Liver (tissue), 8 donors: ENCODE measurements at regions not wholly inside any gene's neighbourhood (a gene's known extent, or its start where the extent isn't known, plus 50 kb on each side); places are given as distances from the start of the nearest gene placed in this dataset.

ENCODE experiments used
- DNase-seq: peaks from one replicate; pipeline ENCODE4 v3.0.0-alpha.2; 2017; ENCODE audit warnings: low spot score
- H3K27ac ChIP-seq, 2 donors: one replicate each; pipeline ENCODE4 v1.7.0; 2013; ENCODE audit warnings: inconsistent platforms in 2 of 2, low read length in 2 of 2, control low read depth in 1 of 2, low read depth in 1 of 2, mild to moderate bottlenecking in 1 of 2
- H3K27me3 ChIP-seq, 4 donors: one replicate each; pipeline versions ENCODE4 v1.6.1 to v1.7.0; 2013; ENCODE audit warnings: low read length in 3 of 4, inconsistent platforms in 1 of 4, mild to moderate bottlenecking in 1 of 4, moderate library complexity in 1 of 4; ENCODE audit not compliant: control insufficient read depth in 4 of 4, insufficient read depth in 4 of 4
- H3K36me3 ChIP-seq, 4 donors: one replicate each; pipeline versions ENCODE4 v1.6.1 to v1.7.0; 2013; ENCODE audit warnings: low read length in 3 of 4, mild to moderate bottlenecking in 3 of 4, low read depth in 1 of 4, moderate library complexity in 1 of 4; ENCODE audit not compliant: control insufficient read depth in 4 of 4, insufficient read depth in 3 of 4
- H3K4me1 ChIP-seq, 4 donors: one replicate each; pipeline versions ENCODE4 v1.6.1 to v1.7.0; 2013; ENCODE audit warnings: low read length in 3 of 4, mild to moderate bottlenecking in 3 of 4, moderate library complexity in 1 of 4; ENCODE audit not compliant: control insufficient read depth in 4 of 4, insufficient read depth in 4 of 4
- H3K4me3 ChIP-seq, 3 donors: one replicate each; pipeline versions ENCODE4 v1.6.1 to v1.7.0; 2013; ENCODE audit warnings: low read length in 3 of 3, control low read depth in 1 of 3, low read depth in 1 of 3, mild to moderate bottlenecking in 1 of 3
- H3K9ac ChIP-seq, 2 donors: one replicate each; pipeline ENCODE4 v1.7.0; 2013; ENCODE audit warnings: low read length in 2 of 2, mild to moderate bottlenecking in 2 of 2, moderate library complexity in 2 of 2, control low read depth in 1 of 2, low read depth in 1 of 2
- H3K9me3 ChIP-seq, 4 donors: one replicate each; pipeline versions ENCODE4 v1.6.1 to v1.7.0; 2013; ENCODE audit warnings: low read length in 3 of 4; ENCODE audit not compliant: control insufficient read depth in 4 of 4
- EGR1 ChIP-seq, 2 donors: IDR thresholded peaks; 2 replicates each; pipeline ENCODE4 v1.6.1; 2016 to 2018; ENCODE audit warnings: antibody characterized with exemption in 2 of 2, low read depth in 2 of 2
- FOXA1 ChIP-seq: IDR thresholded peaks from 2 replicates; pipeline ENCODE4 v1.6.1; 2016; ENCODE audit warnings: antibody characterized with exemption
- FOXA2 ChIP-seq: IDR thresholded peaks from 2 replicates; pipeline ENCODE4 v1.6.1; 2016; ENCODE audit warnings: antibody characterized with exemption
- GABPA ChIP-seq, 2 donors: IDR thresholded peaks in 1 of 2; conservative IDR thresholded peaks in 1 of 2; 2 replicates each; pipeline ENCODE4 v1.6.1; 2016; ENCODE audit warnings: antibody characterized with exemption in 2 of 2, mild to moderate bottlenecking in 1 of 2, moderate library complexity in 1 of 2
- HNF4A ChIP-seq, 2 donors: conservative IDR thresholded peaks; 2 replicates each; pipeline ENCODE4 v1.6.1; 2016; ENCODE audit warnings: antibody characterized with exemption in 2 of 2, mild to moderate bottlenecking in 2 of 2
- HNF4G ChIP-seq: IDR thresholded peaks from 2 replicates; pipeline ENCODE4 v1.6.1; 2016; ENCODE audit warnings: antibody characterized with exemption
- JUND ChIP-seq, 2 donors: IDR thresholded peaks; 2 replicates each; pipeline ENCODE4 v1.6.1; 2016; ENCODE audit warnings: antibody characterized with exemption in 2 of 2
- NR2F2 ChIP-seq: IDR thresholded peaks from 2 replicates; pipeline ENCODE4 v1.6.1; 2016; ENCODE audit warnings: antibody characterized with exemption
- RAD21 ChIP-seq, 2 donors: IDR thresholded peaks; 2 replicates each; pipeline ENCODE4 v1.6.1; 2016; ENCODE audit warnings: antibody characterized with exemption in 2 of 2, mild to moderate bottlenecking in 2 of 2
- RXRA ChIP-seq, 2 donors: IDR thresholded peaks; 2 replicates each; pipeline ENCODE4 v1.6.1; 2017 to 2018; ENCODE audit warnings: antibody characterized with exemption in 2 of 2, mild to moderate bottlenecking in 1 of 2
- SP1 ChIP-seq: IDR thresholded peaks from 2 replicates; pipeline ENCODE4 v1.6.1; 2018; ENCODE audit warnings: antibody characterized with exemption, mild to moderate bottlenecking
- TAF1 ChIP-seq: conservative IDR thresholded peaks from 2 replicates; pipeline ENCODE4 v1.6.1; 2016; ENCODE audit warnings: antibody characterized with exemption, mild to moderate bottlenecking
- YY1 ChIP-seq: IDR thresholded peaks from 2 replicates; pipeline ENCODE4 v1.6.1; 2016; ENCODE audit warnings: antibody characterized with exemption, mild to moderate bottlenecking
- WGBS: extraction: QIAGEN DNeasy Blood & Tissue Kit; methylation state at CpG from one replicate; pipeline ENCODE4 v1.1.7; 2013; 5-methylcytosine and 5-hydroxymethylcytosine counted together
- TF ChIP-seq, protein P1 (sequence below): fragments of 150-350 bp; IDR thresholded peaks from 2 replicates; pipeline ENCODE4 v1.5.1; 2017; ENCODE audit warnings: improper control_type of control experiment, low read depth, low read length; ENCODE audit not compliant: missing input control
- TF ChIP-seq, protein P2 (sequence below): IDR thresholded peaks from 2 replicates; pipeline ENCODE4 v1.6.1; 2016; ENCODE audit warnings: antibody characterized with exemption, mild to moderate bottlenecking
- TF ChIP-seq, protein P3 (sequence below): IDR thresholded peaks from 2 replicates; pipeline ENCODE4 v1.6.1; 2016; ENCODE audit warnings: antibody characterized with exemption
- TF ChIP-seq, protein P4 (sequence below): IDR thresholded peaks from 2 replicates; pipeline ENCODE4 v1.6.1; 2016; ENCODE audit warnings: antibody characterized with exemption
- TF ChIP-seq, protein P5 (sequence below): IDR thresholded peaks from 2 replicates; pipeline ENCODE4 v1.6.1; 2016; ENCODE audit warnings: antibody characterized with exemption
- donor health status: healthy.
- donor health status: healthy.
- donor health status: healthy.
- donor health status: healthy.
- donor health status: healthy.

DNA sequence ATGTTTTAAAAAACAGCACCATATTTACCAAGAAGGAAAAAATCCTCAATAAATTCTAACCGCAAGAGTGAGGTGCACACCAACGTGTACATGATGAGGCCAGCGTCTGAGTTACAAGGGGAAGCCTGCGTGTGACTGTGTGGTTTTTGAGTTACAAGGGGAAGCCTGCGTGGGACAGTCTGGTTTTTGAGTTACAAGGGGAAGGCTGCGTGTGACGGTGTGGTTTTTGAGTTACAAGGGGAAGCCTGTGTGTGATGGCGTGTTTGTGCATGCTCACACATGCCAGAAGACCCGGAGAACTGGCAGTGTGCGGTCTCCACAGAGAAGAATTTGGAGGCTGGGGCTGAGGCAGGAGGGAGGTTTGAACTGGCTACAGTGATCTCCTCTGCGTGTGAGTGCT lies 1376.4 kb downstream of the TBC1D22A start:
- Histone ChIP-seq H3K9ac (no peak overlapping the region), H3K9me3 (peaks cover 0 to 2% (median 0%) of the 10 kb centered on the region in 4 donors), H3K27me3 (peaks cover 0 to 2% (median 0%) of the 10 kb centered on the region in 4 donors), H3K36me3 (no peaks in the 10 kb centered on the region), H3K4me3 (no peak overlapping the region), H3K4me1 (no peaks in the 10 kb centered on the region), H3K27ac (no peak overlapping the region)
- no peak for TF ChIP-seq RXRA (IDR thresholded peaks at IDR 0.05)
- TF ChIP-seq HNF4G: no peak
- no peak for TF ChIP-seq FOXA1
- no peak for TF ChIP-seq RAD21 (IDR thresholded peaks at IDR 0.05)
- DNase-seq: no peak
- 68% methylated on average over 11 of the region's 11 CpGs for WGBS

DNA sequence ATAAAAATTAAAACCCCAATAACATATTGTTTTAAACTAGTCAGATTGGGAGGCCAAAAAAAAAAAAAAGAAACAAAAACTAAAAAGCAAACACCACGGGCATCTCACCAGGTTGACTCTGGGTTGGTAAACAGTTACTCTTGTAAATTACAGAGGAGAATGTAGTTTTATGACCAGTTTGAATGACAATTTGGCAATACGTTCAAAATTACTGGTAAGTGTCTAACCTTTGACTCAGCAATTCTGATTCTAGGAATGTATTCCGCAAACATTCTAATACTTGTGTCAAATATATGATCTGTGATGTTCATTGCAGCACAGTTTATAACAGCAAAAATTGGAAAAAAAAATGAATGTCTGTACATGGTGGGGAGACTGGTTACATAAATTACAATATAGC lies 1376.0 kb downstream of the TBC1D22A start:
- WGBS: 59% methylated on average over 3 of the region's 3 CpGs
- no peak for DNase-seq
- H3K9me3 ChIP-seq: peaks cover 0 to 2% (median 0%) of the 10 kb centered on the region in 4 donors

More for the DNA sequence above, 1376.0 kb downstream of the TBC1D22A start:
- H3K36me3 ChIP-seq: no peaks in the 10 kb centered on the region
- H3K4me3 ChIP-seq: no peak overlapping the region
- H3K27ac ChIP-seq: no peak overlapping the region
- no peaks in the 10 kb centered on the region for H3K27me3 ChIP-seq
- TF ChIP-seq EGR1 (IDR thresholded peaks at IDR 0.05; ENCODE audit: low read depth in 2 of 2) (no peak), GABPA (IDR thresholded peaks at IDR 0.05 in 1 of 2, conservative IDR thresholded peaks at IDR 0.05 in 1 of 2) (no peak), JUND (IDR thresholded peaks at IDR 0.05) (no peak), SP1 (no peak), YY1 (no peak), TAF1 (no peak), NR2F2 (no peak), HNF4A (conservative IDR thresholded peaks at IDR 0.05) (no peak), FOXA1 (no peak), FOXA2 (no peak), RXRA (IDR thresholded peaks at IDR 0.05) (no peak), HNF4G (no peak), RAD21 (IDR thresholded peaks at IDR 0.05) (no peak)
- TF ChIP-seq, protein P1, sequence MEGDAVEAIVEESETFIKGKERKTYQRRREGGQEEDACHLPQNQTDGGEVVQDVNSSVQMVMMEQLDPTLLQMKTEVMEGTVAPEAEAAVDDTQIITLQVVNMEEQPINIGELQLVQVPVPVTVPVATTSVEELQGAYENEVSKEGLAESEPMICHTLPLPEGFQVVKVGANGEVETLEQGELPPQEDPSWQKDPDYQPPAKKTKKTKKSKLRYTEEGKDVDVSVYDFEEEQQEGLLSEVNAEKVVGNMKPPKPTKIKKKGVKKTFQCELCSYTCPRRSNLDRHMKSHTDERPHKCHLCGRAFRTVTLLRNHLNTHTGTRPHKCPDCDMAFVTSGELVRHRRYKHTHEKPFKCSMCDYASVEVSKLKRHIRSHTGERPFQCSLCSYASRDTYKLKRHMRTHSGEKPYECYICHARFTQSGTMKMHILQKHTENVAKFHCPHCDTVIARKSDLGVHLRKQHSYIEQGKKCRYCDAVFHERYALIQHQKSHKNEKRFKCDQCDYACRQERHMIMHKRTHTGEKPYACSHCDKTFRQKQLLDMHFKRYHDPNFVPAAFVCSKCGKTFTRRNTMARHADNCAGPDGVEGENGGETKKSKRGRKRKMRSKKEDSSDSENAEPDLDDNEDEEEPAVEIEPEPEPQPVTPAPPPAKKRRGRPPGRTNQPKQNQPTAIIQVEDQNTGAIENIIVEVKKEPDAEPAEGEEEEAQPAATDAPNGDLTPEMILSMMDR: no peak
- TF ChIP-seq, protein P2, sequence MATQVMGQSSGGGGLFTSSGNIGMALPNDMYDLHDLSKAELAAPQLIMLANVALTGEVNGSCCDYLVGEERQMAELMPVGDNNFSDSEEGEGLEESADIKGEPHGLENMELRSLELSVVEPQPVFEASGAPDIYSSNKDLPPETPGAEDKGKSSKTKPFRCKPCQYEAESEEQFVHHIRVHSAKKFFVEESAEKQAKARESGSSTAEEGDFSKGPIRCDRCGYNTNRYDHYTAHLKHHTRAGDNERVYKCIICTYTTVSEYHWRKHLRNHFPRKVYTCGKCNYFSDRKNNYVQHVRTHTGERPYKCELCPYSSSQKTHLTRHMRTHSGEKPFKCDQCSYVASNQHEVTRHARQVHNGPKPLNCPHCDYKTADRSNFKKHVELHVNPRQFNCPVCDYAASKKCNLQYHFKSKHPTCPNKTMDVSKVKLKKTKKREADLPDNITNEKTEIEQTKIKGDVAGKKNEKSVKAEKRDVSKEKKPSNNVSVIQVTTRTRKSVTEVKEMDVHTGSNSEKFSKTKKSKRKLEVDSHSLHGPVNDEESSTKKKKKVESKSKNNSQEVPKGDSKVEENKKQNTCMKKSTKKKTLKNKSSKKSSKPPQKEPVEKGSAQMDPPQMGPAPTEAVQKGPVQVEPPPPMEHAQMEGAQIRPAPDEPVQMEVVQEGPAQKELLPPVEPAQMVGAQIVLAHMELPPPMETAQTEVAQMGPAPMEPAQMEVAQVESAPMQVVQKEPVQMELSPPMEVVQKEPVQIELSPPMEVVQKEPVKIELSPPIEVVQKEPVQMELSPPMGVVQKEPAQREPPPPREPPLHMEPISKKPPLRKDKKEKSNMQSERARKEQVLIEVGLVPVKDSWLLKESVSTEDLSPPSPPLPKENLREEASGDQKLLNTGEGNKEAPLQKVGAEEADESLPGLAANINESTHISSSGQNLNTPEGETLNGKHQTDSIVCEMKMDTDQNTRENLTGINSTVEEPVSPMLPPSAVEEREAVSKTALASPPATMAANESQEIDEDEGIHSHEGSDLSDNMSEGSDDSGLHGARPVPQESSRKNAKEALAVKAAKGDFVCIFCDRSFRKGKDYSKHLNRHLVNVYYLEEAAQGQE: no peak
- TF ChIP-seq, protein P3, sequence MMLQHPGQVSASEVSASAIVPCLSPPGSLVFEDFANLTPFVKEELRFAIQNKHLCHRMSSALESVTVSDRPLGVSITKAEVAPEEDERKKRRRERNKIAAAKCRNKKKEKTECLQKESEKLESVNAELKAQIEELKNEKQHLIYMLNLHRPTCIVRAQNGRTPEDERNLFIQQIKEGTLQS: no peak
- TF ChIP-seq, protein P4, sequence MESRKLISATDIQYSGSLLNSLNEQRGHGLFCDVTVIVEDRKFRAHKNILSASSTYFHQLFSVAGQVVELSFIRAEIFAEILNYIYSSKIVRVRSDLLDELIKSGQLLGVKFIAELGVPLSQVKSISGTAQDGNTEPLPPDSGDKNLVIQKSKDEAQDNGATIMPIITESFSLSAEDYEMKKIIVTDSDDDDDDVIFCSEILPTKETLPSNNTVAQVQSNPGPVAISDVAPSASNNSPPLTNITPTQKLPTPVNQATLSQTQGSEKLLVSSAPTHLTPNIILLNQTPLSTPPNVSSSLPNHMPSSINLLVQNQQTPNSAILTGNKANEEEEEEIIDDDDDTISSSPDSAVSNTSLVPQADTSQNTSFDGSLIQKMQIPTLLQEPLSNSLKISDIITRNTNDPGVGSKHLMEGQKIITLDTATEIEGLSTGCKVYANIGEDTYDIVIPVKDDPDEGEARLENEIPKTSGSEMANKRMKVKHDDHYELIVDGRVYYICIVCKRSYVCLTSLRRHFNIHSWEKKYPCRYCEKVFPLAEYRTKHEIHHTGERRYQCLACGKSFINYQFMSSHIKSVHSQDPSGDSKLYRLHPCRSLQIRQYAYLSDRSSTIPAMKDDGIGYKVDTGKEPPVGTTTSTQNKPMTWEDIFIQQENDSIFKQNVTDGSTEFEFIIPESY: no peak
- TF ChIP-seq, protein P5, sequence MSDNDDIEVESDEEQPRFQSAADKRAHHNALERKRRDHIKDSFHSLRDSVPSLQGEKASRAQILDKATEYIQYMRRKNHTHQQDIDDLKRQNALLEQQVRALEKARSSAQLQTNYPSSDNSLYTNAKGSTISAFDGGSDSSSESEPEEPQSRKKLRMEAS: no peak
- no peak overlapping the region for H3K9ac ChIP-seq
- H3K4me1 ChIP-seq: no peaks in the 10 kb centered on the region
